HT1080 (cell line): ENCODE measurements at regions not wholly inside any gene's neighbourhood (a gene's known extent, or its start where the extent isn't known, plus 50 kb on each side); places are given as distances from the start of the nearest gene placed in this dataset.

Source experiments
- DNase-seq: peaks from one replicate; pipeline ENCODE4 v3.0.0-alpha.2; 2015; ENCODE audit warnings: low read depth

DNA sequence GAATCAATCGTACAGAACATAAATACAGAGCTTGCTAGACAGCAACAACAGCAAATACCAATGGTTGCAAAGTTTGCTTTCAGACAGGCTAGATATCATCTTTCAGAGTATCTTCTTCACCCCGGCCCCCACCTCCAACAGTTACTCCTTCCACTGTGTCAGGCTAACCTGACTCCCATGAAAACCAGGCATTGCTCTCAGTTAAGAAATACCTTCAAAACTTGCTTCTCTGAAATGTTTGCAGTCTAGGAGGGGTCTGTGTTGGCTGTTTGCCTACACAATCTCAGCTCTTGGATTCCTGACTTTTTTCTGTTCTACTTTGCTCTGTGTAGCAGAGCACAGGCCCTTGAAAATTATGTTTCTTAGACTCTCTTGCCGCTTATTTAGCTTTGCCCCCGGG is 599.5 kb upstream of the SYT4 start:
- DNase-seq, result no peak

DNA sequence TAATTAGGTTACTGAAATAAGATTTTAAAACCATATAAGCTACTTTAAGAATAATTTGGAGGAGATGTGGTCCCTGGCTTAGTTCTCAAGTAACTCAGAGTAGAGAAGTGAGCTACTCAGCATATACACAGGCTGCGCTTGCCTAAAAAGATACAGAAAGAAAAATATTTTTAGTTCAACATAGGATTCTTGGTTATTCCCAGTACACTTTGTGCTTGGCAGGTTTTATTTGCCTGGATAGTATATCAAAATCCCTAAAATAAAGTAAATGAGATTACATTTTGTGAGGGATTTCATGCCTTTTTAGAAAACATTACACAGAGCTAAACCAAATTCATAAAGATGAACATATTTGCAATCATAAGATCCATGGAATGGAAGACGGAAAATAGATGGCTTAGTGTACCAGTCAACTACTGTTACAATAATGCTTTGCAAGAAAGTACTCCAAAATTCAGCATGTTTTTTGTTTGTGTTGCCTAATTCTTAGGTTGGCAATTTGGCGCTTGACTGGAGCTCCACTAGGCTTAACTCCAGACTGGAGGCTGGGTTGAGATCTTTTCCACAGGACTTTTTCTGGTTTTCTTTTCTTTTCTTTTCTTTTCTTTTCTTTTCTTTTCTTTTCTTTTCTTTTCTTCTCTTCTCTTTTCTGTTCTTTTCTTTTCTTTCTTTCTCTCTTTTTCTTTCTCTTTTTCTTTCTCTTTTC is 600.5 kb upstream of the SYT4 start:
- DNase-seq, result no peak

DNA sequence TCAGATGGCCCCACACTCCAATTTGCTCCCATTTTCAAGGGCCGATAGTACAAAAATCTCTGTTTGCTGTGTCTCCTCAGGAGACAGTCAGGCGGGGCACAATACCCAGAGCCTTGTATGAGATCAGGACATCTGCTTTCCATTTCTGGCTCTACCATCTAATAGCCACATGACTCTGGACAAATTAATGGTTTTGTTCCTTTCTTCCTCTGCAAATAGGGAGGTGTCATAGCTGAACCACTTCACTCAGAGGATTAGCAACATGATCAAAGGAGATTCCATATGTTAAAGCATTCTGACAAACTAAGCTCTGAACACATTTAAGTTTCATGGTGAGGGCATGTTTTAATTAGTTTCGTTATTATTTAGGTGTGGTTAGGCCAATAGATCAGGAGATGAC is 602.1 kb upstream of the SYT4 start:
- DNase-seq, result no peak

DNA sequence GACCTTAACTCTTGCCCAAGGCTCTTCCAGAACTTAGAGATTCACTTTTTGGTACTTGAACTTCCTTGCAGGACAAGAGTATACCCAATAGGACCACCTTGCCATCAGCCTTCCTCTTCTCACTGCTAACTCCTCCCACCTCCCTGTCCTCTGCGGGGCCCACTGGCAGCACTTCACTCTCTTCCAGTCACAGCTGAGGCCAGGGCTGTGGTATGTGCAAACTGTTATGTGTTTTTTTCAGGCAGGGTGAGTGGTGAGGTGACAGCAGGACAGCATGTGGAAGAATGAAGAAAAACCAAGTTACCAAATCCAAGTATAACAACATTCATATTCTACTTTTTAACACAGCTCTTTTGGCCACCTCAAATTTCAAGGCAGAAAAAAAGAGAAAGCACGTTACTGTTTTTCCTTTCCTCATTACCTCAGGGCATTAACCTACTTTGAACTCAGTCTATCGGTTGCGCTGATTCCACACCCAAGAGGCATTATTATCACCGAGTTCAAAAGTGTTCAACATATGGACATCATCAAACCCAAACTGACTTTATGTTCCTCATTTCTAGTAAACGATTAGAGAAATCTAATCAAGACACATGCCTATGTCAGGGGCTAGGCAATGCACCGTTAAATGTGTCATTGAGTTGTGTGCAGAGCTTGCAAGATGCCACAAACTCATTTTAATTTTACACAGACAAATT is 605.2 kb upstream of the SYT4 start:
- no peak for DNase-seq

DNA sequence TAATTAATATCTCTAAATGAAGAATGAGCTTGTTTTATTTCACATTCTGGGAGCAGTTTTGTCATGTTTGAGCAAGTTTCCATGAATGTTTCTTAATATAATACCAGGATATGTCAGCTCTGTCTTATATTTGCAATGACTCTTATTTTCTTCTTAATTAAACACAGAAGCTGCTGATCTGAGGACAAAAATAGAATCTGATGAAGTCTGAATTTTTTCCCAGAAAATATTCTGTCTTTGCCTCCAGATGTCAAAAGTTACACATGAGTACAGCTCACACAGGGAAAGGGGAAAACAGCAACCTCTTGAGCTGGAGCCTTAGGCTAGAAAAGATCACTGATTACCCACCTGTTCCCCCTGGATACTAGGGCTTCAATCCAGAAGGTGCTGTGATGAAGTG is 606.6 kb upstream of the SYT4 start:
- no peak for DNase-seq

DNA sequence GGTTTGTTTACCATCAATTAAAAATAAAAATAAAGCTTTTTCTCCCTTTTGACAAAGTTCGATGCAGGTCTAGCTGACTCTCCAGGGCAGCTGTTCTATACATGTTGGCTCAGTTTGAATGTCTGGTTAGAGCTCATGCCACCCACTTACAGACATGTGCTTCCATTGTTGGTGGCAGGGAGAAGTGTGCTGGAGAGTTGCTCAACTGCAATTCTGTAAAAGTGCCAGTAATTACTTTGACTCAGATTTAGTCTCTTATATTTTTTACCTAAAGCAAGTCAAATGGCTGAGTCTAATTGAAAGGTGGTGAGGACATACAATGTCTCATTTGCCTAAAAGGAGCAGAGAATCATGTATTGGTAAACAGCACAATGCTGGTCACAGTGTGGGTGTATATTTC is 609.1 kb upstream of the SYT4 start:
- no peak for DNase-seq

DNA sequence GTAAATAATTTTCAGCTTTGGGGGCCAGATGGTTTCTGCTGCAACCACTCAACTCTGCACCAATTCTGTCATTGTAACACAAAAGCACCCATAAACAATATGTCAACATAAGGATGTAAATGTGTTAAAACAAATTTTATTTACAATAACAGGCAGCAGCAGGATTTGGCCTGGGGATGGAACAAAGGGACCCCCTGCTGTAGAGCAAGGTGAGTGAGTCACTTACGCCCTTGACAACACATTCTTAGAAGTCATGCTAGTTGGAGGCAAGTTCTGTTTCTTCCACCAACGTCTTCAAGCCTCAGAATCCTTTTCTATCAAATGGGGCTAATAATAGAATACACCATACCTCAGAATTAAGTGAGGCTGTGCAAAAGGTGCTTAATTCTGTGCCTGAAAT is 610.2 kb upstream of the SYT4 start:
- DNase-seq, result peak; percentile 2

DNA sequence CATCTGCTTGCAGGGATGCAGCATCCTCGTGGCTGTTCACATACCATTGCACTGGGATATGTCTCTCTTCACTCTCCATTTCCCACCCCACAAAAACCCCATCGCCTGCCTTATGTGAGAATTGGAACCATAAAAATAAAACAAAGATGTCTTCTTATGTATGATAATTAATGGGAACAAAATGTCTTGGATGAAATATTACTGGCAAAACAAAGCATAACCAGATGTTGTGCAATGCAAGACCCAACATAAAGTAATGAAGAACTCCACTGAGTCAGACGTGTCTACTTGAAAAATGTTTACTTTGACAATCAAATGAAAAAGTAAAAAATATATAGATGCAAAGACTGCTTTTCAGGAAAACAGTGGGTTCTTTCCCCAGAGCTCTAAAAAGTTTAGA is 611.3 kb upstream of the SYT4 start:
- no peak for DNase-seq

DNA sequence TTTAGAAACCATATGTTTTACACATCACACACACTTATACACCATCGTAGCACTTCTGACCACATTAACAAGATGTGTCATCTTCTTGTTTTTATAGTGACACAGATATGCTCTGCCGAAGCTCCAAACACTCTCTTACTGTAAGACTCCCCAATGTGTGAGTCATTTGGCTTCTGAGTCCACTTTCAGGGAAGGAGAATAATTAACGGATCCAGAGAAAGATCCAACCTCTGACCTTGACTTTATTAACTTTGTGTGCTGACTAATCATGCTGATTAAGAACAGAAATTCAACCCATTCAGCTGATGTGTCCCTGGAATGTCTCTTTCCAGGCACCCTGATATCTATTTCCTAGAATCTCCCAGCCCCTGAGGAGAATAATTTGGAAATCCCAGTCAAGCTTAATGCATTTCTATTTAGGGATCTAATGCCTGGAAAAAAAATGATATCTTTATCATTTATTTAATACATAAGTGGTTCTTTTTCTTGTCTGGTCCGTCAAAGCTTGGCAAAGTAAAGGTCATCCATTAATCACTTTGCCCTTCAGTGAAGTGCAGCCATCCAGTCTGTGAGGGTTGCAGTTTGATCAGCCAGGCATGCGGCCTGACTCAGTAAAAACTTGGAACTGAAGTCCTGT is 615.8 kb upstream of the SYT4 start:
- peak; percentile 95 for DNase-seq

DNA sequence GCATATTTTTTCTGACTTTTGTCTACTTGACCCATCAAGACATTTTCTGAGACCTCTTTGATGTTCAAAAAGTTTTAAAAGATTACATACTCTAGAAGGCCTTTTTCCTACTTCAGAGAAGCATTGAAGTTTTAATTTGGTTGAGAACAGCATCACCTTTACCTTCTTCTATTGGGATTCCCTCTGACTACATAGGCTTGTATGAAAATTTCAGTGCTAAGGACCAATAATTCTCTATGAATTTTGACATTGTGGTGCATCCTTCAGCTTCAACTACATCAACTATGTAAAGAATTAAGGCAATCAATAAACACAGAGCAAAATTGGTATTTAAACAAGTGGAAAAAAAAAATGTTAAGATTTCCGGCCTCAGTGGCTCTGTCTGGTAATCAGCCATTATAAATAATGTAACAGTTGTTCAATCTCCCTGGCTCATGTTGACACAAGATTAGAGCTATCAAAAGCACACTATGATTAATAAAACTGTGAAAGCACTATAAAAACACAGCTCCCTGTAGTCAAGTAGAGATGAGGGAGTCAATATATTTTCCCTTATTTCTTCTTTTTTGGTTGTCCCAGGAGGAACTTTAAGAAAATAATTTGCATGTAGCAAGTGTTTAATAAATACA is 627.0 kb upstream of the SYT4 start:
- DNase-seq, result no peak

DNA sequence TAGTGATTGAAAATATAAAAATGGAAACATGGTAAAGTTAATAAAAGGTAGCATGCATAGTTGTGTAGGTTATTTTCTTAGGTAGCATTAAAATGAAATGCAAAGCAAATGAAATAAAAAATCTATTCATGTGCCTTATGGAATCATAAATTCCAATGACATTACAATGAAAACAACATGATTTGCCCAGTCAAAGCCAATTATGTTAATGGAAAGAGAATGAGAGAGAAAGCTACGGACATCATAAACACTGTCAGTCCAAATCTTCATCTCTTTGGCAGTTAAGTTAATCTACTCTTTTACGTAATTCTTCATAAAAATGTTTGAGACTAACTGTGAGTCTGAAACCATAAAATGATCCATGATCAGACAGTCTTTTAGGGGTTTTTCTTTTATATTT is 636.7 kb upstream of the SYT4 start:
- no peak for DNase-seq

DNA sequence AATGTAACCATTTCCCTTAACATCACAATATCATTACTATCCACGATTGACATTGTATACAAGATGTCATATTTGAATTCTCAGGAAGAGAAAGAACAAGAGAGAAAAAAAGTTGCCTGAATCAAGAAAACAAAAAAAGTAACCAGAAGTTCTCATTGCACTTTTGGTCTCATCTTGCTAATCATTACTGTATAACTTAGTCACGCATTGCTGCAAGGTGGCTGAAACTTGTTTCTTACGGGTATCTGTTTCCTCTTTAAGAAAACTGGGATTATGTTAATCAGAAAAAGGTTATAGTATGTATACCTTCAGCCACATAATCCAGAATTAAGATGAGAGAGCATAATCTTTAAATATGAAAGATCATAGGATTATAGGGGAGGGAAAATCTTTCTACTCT is 639.7 kb upstream of the SYT4 start:
- no peak for DNase-seq

DNA sequence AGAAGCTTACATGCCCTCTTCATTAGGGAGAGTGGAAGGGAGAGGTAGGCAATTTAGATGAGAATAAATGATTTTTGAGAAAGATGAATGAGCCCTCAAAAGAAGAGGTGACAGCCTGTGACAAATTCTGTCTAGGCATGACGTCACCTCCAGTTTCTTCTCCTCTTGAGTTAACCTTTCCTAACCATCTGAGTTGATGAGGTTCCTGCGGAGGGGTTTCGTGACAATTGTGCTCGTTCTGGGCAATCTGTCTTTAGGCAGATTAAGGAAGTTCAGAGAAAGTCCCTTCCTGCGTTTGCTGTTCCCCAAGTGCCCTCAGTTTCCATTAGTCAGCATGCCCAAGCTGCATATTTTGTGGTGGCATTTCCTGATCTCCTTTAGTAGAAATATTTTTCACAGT is 640.2 kb upstream of the SYT4 start:
- no peak for DNase-seq

DNA sequence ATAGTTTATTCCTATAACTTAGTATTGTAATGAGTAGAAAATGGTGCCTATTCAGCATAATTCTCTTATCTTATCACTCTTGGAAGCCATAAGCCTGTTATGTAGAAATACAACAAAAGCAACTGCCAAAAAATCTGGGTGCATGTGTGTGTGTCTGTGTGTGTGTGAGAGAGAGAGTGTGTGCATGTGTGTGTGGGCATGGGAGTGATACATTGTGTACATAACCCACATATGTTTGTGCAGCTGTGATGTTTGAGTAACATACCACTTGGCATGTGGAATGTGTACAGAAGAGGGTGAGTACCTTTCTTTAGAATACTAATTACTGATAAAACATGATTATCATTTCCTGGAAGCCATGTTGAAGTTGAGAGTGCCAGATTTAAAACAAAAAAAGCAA is 642.3 kb upstream of the SYT4 start:
- no peak for DNase-seq

DNA sequence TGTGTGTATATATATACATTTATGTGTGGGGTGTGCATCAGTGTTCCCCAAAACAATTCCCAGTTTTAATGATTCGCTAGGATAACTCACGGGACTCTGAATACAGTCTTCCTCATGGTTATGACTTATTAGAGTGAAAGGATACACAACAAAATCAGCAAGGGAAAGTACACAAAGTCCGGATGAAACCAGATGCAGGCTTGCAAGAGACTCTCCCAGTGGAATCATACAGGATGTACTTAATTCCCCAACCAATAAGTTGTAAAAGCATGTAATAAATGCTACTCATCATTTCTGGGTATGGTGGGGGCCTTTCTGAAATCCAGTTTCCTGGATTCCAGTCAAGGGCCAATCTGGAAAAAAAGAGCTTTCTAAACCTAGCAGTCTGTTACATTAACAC is 654.1 kb upstream of the SYT4 start:
- DNase-seq, result no peak

DNA sequence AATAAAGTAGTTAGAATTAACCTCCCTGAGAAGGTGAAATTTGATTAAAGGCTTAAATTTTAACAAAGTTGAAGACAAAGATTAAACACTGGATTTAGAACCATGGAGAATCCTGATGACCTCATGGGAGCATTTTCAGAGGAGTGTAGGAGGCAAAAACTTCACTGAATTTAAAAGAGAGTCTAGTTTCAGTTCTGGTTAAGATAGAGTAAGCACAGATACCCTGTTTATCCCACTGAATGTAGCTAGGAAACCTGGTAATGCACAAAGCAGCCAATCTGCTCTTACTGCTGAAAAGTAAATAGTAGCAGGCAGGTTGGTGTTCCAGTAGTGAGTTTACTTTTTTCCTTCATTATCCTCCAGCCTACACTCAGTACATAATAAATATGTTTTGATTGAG is 654.9 kb upstream of the SYT4 start:
- DNase-seq, result no peak

DNA sequence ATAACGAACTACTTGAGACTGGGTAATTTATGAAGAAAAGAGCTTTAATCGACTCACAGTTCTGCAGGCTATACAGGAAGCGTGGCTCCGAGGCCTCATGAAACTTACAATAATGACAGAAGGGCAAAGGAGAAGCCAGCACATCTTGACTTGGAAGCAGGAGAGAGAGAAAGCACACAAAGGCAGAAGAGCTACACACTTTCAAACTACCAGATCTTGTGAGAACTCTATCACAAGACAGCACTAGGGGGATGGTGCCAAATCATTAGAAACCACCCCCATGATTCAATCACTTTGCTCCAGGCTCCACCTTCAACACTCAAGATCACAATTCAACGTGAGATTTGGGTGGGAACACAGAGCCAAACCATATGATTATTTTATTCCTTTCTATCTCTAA is 655.9 kb upstream of the SYT4 start:
- no peak for DNase-seq

DNA sequence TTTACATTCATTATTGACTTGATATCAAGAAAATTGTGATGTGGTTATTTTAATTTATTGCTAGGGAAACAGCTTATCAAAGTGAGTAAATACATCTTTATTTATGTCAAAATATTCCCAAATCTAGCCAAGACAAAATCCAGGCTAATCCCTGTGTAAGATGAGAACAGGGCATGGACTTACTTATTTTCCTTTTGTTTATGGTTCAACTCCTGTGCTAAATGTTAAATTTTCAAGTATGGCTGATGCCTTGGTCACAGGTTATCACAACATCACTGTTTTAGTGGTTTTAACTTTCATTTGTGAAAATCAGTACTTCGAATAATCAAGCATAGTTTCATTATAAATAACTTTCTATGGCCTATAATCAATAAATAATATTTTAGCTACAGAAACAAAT is 657.0 kb upstream of the SYT4 start:
- no peak for DNase-seq

DNA sequence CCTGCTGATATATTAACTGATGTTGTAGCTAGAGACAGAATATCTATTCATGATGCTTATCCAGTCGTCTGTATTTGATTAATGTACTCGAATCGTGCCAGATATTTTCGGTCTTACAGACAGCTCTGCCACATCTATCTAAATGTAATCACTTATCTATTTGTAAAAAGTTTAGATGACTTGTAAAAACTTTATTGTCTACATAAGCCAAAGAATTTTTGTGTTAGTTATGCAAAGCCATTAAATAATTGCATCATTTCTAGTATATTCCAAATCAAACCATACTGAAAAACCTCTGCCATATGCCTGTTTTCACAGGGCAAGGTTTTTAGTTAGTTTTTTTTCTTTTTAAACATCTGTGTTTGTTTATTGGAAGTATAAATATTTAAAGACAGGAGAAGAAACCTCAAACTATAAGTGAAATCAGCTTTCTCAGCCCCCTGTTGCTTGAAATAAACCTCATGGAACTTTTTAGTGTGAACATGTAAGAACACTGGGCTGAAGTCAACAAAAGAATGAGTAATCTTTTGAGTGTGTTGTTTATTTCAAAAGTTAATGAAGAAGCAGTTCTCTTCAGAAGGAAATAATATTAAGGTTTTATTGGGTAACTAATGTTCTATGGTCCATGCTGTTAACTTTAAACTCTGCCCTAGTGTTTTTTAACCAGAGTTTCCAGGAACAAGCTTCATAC is 657.6 kb upstream of the SYT4 start:
- no peak for DNase-seq

DNA sequence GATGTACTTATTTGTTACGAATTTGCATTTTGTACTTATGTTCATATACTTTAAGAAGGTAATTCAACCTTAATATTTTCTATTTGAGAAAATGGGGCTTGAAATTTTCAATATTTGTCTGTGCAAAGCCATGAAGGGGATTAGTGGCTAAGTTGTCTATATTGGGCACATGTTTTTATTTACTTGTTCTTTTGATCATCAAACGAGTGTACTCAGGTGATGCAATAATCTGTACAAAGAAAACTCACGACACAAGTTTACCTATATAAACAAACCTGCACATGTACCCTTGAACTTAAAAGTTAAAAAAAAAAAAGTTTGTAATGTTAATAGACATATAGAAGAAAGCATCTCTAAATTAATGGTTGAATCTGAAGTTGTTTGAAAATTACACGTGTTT is 658.9 kb upstream of the SYT4 start:
- DNase-seq, result no peak

DNA sequence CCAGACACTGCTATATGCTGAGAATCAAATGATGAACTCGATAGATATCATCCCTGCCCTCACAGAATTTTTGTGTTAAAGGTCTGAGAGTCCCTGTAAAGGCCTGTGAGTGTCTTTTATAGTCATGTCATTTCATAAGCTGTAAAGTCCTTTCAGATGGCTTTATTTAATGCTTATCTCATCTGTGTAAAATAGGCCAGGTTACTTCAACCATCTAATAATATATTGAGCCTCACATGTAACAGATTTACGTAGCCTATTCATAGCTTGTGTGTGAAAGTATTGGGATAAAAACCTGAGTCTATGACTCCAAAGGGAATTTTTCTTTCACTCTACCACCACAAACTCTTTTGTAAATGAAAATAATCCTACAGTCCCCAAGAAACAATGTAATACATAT is 672.0 kb upstream of the SYT4 start:
- DNase-seq, result no peak

DNA sequence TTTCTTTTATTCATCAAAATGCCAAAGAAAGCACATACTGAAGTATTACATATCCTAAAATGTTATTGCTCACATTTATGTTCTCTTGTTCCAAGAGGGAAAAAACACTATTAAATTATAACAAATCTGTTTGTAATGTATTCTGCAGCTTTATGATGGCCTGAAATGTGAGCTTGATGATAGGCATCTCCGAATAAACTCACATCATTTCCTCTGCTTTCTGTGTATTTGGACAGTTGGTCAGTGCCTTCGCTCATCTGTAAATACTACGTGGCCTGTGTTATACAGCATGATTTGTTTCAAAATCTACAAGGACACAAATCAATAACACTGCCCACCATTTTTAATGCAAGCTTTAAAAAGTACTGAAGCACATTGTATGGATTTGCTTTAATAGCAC is 672.8 kb upstream of the SYT4 start:
- no peak for DNase-seq
